Posterior cingulate gyrus (tissue), 11 donors: ENCODE measurements at regions not wholly inside any gene's neighbourhood (a gene's known extent, or its start where the extent isn't known, plus 50 kb on each side); places are given as distances from the start of the nearest gene placed in this dataset.
"Not testable (repeated sequence)": the region's sequence is repeated elsewhere in the genome, so short reads cannot be mapped to it uniquely, and the experiment has no call there.

Experiments used
- DNase-seq, 10 donors: peaks; one replicate each; pipeline versions ENCODE4 v3.0.0 to v3.0.0-alpha.2; 2020 to 2021; ENCODE audit warnings: mixed read lengths in 3 of 10
- intact Hi-C: fragments of 100-400 bp; cut with DNase I; formaldehyde crosslinking; loops from one replicate; pipeline ENCODE4 v1.15.1; 2023

- intact Hi-C loops: no loop called here
- DNase-seq: no peak
Measured at GRCh38 chr7:85699482-85699881, 512.6 kb upstream of the SEMA3D start.

- DNase-seq: no peak
- intact Hi-C loops: no loop called here
Measured at GRCh38 chr7:85695533-85695932, 508.7 kb upstream of the SEMA3D start.

GRCh38 chr7:85695041-85695440 lies 508.2 kb upstream of the SEMA3D start:
- intact Hi-C loops: no loop called here
- DNase-seq: no peak

GRCh38 chr7:85693326-85693725 lies 506.5 kb upstream of the SEMA3D start:
- no peak for DNase-seq
- intact Hi-C loops: no loop called here

GRCh38 chr7:85688712-85689111 lies 501.9 kb upstream of the SEMA3D start:
- intact Hi-C loops: no loop called here
- no peak for DNase-seq

- intact Hi-C loops: no loop called here
Measured at GRCh38 chr7:85686401-85687181, 499.7 kb upstream of the SEMA3D start.

GRCh38 chr7:85685901-85686300 lies 499.0 kb upstream of the SEMA3D start:
- DNase-seq: no peak
- intact Hi-C loops: no loop called here

More at GRCh38 chr7:85686401-85687181, 499.7 kb upstream of the SEMA3D start:
- peak in 1 of 10 donors; percentile 48 for DNase-seq

GRCh38 chr7:85682833-85683620 lies 496.2 kb upstream of the SEMA3D start:
- intact Hi-C loops: no loop called here
- DNase-seq: no peak

- intact Hi-C loops: no loop called here
- DNase-seq: no peak
Measured at GRCh38 chr7:85681241-85681640, 494.4 kb upstream of the SEMA3D start.

GRCh38 chr7:85675093-85675492 lies 488.2 kb upstream of the SEMA3D start:
- intact Hi-C loops, DNase-seq: not testable (repeated sequence)

- DNase-seq: no peak
- intact Hi-C loops: no loop called here
Measured at GRCh38 chr7:85673876-85674275, 487.0 kb upstream of the SEMA3D start.

- DNase-seq: no peak
- intact Hi-C loops: no loop called here
Measured at GRCh38 chr7:85669225-85669624, 482.4 kb upstream of the SEMA3D start.

- DNase-seq: no peak
- intact Hi-C loops: no loop called here
Measured at GRCh38 chr7:85664341-85664740, 477.5 kb upstream of the SEMA3D start.

GRCh38 chr7:85659364-85659763 lies 472.5 kb upstream of the SEMA3D start:
- intact Hi-C loops: no loop called here
- no peak for DNase-seq

GRCh38 chr7:85655252-85655651 lies 468.4 kb upstream of the SEMA3D start:
- DNase-seq: no peak
- intact Hi-C loops: no loop called here

- intact Hi-C loops: no loop called here
- no peak for DNase-seq
Measured at GRCh38 chr7:85644272-85644671, 457.4 kb upstream of the SEMA3D start.

GRCh38 chr7:85641331-85641730 lies 454.5 kb upstream of the SEMA3D start:
- no peak for DNase-seq
- intact Hi-C loops: no loop called here

GRCh38 chr7:85638394-85638793 lies 451.5 kb upstream of the SEMA3D start:
- DNase-seq: no peak
- intact Hi-C loops: no loop called here

- no peak for DNase-seq
- intact Hi-C loops: no loop called here
Measured at GRCh38 chr7:85634951-85635350, 448.1 kb upstream of the SEMA3D start.

GRCh38 chr7:85630904-85631600 lies 444.2 kb upstream of the SEMA3D start:
- no peak for DNase-seq
- intact Hi-C loops: no loop called here
